B cell (primary cell): ENCODE measurements at regions not wholly inside any gene's neighbourhood (a gene's known extent, or its start where the extent isn't known, plus 50 kb on each side); places are given as distances from the start of the nearest gene placed in this dataset.
A peak's percentile ranks its signal among the peaks of the same experiment; 100 is the strongest.

Source experiments
- ATAC-seq: fragments of 200-7000 bp; cut with Tn5 transposase; one replicate; pipeline ENCODE4 v1.10.0; 2021; ENCODE audit warnings: low read depth, mild to moderate bottlenecking, moderate number of reproducible peaks, moderate library complexity
- CTCF ChIA-PET: fragments of 350-600 bp; sonication (Branson Sonifier 250); formaldehyde crosslinking; loops from one replicate; lab custom pipeline; 2021; ENCODE audit warnings: antibody characterized with exemption, inconsistent platforms; lab: Charles Lee
- POLR2A ChIA-PET: fragments of 350-600 bp; sonication (Branson Sonifier 250); formaldehyde crosslinking; loops from one replicate; lab custom pipeline; 2021; ENCODE audit warnings: antibody characterized with exemption; lab: Charles Lee
- DNase-seq: peaks from one replicate; pipeline ENCODE4 v3.0.0; 2013
- H2AFZ ChIP-seq: 2 replicates; pipeline ENCODE4 v1.6.1; 2012; ENCODE audit warnings: mild to moderate bottlenecking, low read depth, low read length; ENCODE audit not compliant: insufficient read depth, poor library complexity, severe bottlenecking
- H3K27ac ChIP-seq, 2 donors: 1 replicate in 1 of 2; 2 replicates in 1 of 2; pipeline ENCODE4 v1.5.1; 2012 to 2013; ENCODE audit warnings: low read length in 2 of 2, mild to moderate bottlenecking in 2 of 2, moderate library complexity in 1 of 2
- H3K27me3 ChIP-seq, 4 experiments: fragments of 200-600 bp in 1 of 4; sonication (generic) in 1 of 4; replicated peaks in 1 of 4; 1 replicate in 2 of 4; 2 replicates in 2 of 4; pipeline versions ENCODE4 v1.6.1 to v1.7.0; 2013 to 2016; ENCODE audit warnings: low read length in 3 of 4, mild to moderate bottlenecking in 2 of 4, mixed read lengths in 1 of 4, moderate library complexity in 1 of 4; ENCODE audit not compliant: insufficient read depth in 4 of 4, control insufficient read depth in 3 of 4; ENCODE audit errors: control extremely low read depth in 1 of 4
- H3K36me3 ChIP-seq, 2 experiments: replicated peaks in 1 of 2; 1 replicate in 1 of 2; 2 replicates in 1 of 2; pipeline versions ENCODE4 v1.6.1 to v1.7.1; 2013; ENCODE audit warnings: low read length in 1 of 2; ENCODE audit not compliant: insufficient read depth in 2 of 2, control insufficient read depth in 1 of 2; ENCODE audit errors: control extremely low read depth in 1 of 2, extremely low read depth in 1 of 2
- H3K4me1 ChIP-seq, 2 donors: fragments of 200-600 bp in 1 of 2; sonication (generic) in 1 of 2; 1 replicate in 1 of 2; 2 replicates in 1 of 2; pipeline versions ENCODE4 v1.5.1 to v1.6.1; 2013 to 2017; ENCODE audit warnings: low read length in 2 of 2; ENCODE audit not compliant: control insufficient read depth in 2 of 2, insufficient read depth in 2 of 2
- H3K4me2 ChIP-seq: replicated peaks from 2 replicates; pipeline ENCODE3; 2012; ENCODE audit warnings: mild to moderate bottlenecking, low read depth, low read length; ENCODE audit not compliant: poor library complexity, severe bottlenecking
- H3K4me3 ChIP-seq, 5 experiments: fragments of 200-600 bp in 1 of 5; sonication (generic) in 1 of 5; 1 replicate in 3 of 5; 2 replicates in 2 of 5; pipeline versions ENCODE4 v1.5.1 to v1.7.0; 2011 to 2016; ENCODE audit warnings: low read length in 4 of 5, mild to moderate bottlenecking in 4 of 5, low read depth in 2 of 5, control low read depth in 1 of 5, moderate library complexity in 1 of 5; ENCODE audit not compliant: insufficient read depth in 1 of 5; ENCODE audit errors: control extremely low read depth in 1 of 5, extremely low read depth in 1 of 5
- H3K79me2 ChIP-seq: fragments of 200-600 bp; sonication (generic); one replicate; pipeline ENCODE4 v1.6.0; 2016; ENCODE audit warnings: low read length; ENCODE audit not compliant: control insufficient read depth, insufficient read depth
- H3K9ac ChIP-seq: fragments of 200-600 bp; sonication (generic); 2 replicates; pipeline ENCODE4 v1.6.1; 2017; ENCODE audit warnings: mild to moderate bottlenecking, low read length, moderate library complexity
- H3K9me3 ChIP-seq, 3 donors: one replicate each; pipeline versions ENCODE4 v1.6.1 to v1.7.1; 2013; ENCODE audit warnings: low read length in 2 of 3; ENCODE audit not compliant: control insufficient read depth in 2 of 3, insufficient read depth in 1 of 3; ENCODE audit errors: control extremely low read depth in 1 of 3
- H4K20me1 ChIP-seq: 2 replicates; pipeline ENCODE4 v1.6.0; 2012; ENCODE audit warnings: mild to moderate bottlenecking, low read length; ENCODE audit not compliant: insufficient read depth, control insufficient read depth, poor library complexity, severe bottlenecking
- H3K27ac Mint-ChIP-seq: one replicate; pipeline ENCODE4 v1.8.0; 2021; ENCODE audit warnings: mixed read lengths
- H3K27me3 Mint-ChIP-seq: one replicate; pipeline ENCODE4 v1.8.0; 2021; ENCODE audit warnings: mixed read lengths
- H3K4me1 Mint-ChIP-seq: one replicate; pipeline ENCODE4 v1.8.0; 2021; ENCODE audit warnings: mixed read lengths
- H3K4me3 Mint-ChIP-seq: one replicate; pipeline ENCODE4 v1.8.0; 2021; ENCODE audit warnings: mixed read lengths
- H3K9me3 Mint-ChIP-seq: one replicate; pipeline ENCODE4 v1.8.0; 2022; ENCODE audit warnings: mixed read lengths; ENCODE audit not compliant: insufficient read depth
- CTCF ChIP-seq: fragments of 200-600 bp; IDR thresholded peaks from one replicate; pipeline ENCODE4 v1.8.0; 2022; ENCODE audit warnings: antibody characterized with exemption, mild to moderate bottlenecking
- EZH2 ChIP-seq: IDR thresholded peaks from 2 replicates; pipeline ENCODE4 v1.6.1; 2012; ENCODE audit warnings: borderline replicate concordance, low read depth, mild to moderate bottlenecking, moderate library complexity, low read length; ENCODE audit not compliant: insufficient read depth, poor library complexity, severe bottlenecking
- WGBS: methylation state at CpG from one replicate; pipeline ENCODE4 v1.1.5; 2013; ENCODE audit warnings: missing lambda C conversion rate; ENCODE audit not compliant: insufficient coverage; 5-methylcytosine and 5-hydroxymethylcytosine counted together
- intact Hi-C: fragments of 100-400 bp; cut with micrococcal nuclease; formaldehyde crosslinking; loops from one replicate; pipeline ENCODE4 v1.10.0; 2022

- intact Hi-C loops = no loop called here
- Mint-ChIP-seq H3K4me1 (no peaks in the 10 kb centered on the region), H3K4me3 (no peak overlapping the region), H3K27ac (no peak overlapping the region), H3K27me3 (peaks cover 11% of the 10 kb centered on the region), H3K9me3 (no peaks in the 10 kb centered on the region)
- Histone ChIP-seq H2AFZ (no peak overlapping the region), H4K20me1 (no peaks in the 10 kb centered on the region), H3K27ac (no peak overlapping the region), H3K4me3 (no peak overlapping the region), H3K9ac (no peak overlapping the region), H3K36me3 (no peaks in the 10 kb centered on the region), H3K4me2 (no peak overlapping the region), H3K4me1 (no peaks in the 10 kb centered on the region), H3K27me3 (peaks cover 0 to 3% (median 0%) of the 10 kb centered on the region in 4 experiments), H3K9me3 (no peaks in the 10 kb centered on the region), H3K79me2 (no peaks in the 10 kb centered on the region)
- ChIA-PET POLR2A (no interaction called here), CTCF (no interaction called here)
- no peak for TF ChIP-seq CTCF
- no CpG with 5 or more reads among the region's 3 CpGs for WGBS
- DNase-seq (peak; percentile 7), ATAC-seq (no peak)
These were observed 186.1 kb downstream of the HERPUD2 start for GRCh38 chr7:35508623-35509400.

DNA sequence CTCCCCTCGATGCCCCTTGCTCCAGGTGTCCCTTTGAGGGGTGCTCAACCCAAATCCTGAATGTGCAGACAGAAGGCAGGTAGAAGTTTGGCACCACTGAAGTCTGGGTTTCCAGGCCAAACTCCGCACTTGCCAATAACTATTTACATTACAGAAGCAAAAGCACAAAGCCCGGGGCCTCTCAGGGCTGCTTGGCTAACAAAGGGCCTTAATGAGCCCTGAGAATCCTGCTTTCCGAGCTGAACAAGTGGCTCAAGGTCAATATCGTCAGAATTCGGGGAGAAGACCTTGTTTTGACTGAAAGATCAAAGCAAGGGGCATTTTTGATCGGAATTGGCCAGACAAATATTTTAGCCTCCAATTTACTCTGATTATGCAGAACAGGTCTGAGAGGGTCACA, 189.9 kb downstream of the HERPUD2 start:
- no peaks in the 10 kb centered on the region for H3K9me3 Mint-ChIP-seq
- ATAC-seq (no peak), DNase-seq (no peak)
- intact Hi-C loops = no loop called here
- no peak for TF ChIP-seq EZH2
- TF ChIP-seq CTCF = no peak
- H3K27ac Mint-ChIP-seq = no peak overlapping the region
- Histone ChIP-seq H3K27ac (no peak overlapping the region), H4K20me1 (no peaks in the 10 kb centered on the region), H3K4me2 (no peak overlapping the region), H3K9ac (no peak overlapping the region), H3K79me2 (no peaks in the 10 kb centered on the region), H3K9me3 (no peaks in the 10 kb centered on the region), H3K4me3 (no peak overlapping the region), H3K4me1 (no peaks in the 10 kb centered on the region), H3K36me3 (no peaks in the 10 kb centered on the region), H2AFZ (no peak overlapping the region), H3K27me3 (peaks cover 0 to 1% (median 0%) of the 10 kb centered on the region in 4 experiments)
- CTCF ChIA-PET = no interaction called here
- POLR2A ChIA-PET = no interaction called here
- no peaks in the 10 kb centered on the region for H3K4me1 Mint-ChIP-seq
- no peak overlapping the region for H3K4me3 Mint-ChIP-seq
- 90% methylated on average over 7 of the region's 7 CpGs for WGBS
- H3K27me3 Mint-ChIP-seq = peaks cover 10% of the 10 kb centered on the region
